HCT116 (cell line): ENCODE measurements at regions not wholly inside any gene's neighbourhood (a gene's known extent, or its start where the extent isn't known, plus 50 kb on each side); places are given as distances from the start of the nearest gene placed in this dataset.

Source experiments
- ATAC-seq: fragments of 200-7000 bp; cut with Tn5 transposase; 2 replicates; pipeline ENCODE4 v1.9.1; 2020; ENCODE audit warnings: mild to moderate bottlenecking, moderate library complexity
- BruUV-seq: library from RNA; stranded (reverse); fragments of 400-500 nt; replicated peaks from 2 replicates; lab custom pipeline; 2021; lab: Mats Ljungman, UMichigan
- CTCF ChIA-PET: fragments of 300-600 bp; sonication (Branson Sonifier 250); formaldehyde crosslinking; loops from one replicate; lab custom pipeline; 2021; ENCODE audit warnings: antibody characterized with exemption; lab: Charles Lee
- POLR2A ChIA-PET: fragments of 300-600, 350-600 bp; sonication (Branson Sonifier 250); formaldehyde crosslinking; loops from one replicate; lab custom pipeline; 2021; ENCODE audit warnings: antibody characterized with exemption; lab: Charles Lee
- RAD21 ChIA-PET, 2 experiments: fragments of 300-600 bp; sonication (Branson Sonifier 250); formaldehyde crosslinking; loops; one replicate each; lab custom pipeline; 2023; ENCODE audit warnings: low total read pairs in 2 of 2; ENCODE audit not compliant: uncharacterized antibody in 2 of 2, unreplicated experiment in 2 of 2, low non-redundant PET in 1 of 2; lab: Charles Lee
- DNase-seq: peaks from one replicate; pipeline ENCODE4 v3.0.0-alpha.2; 2010; ENCODE audit warnings: low read depth, low spot score
- H2AFZ ChIP-seq: fragments of 200-600 bp; shearing (Covaris generic), sonication (generic); 2 replicates; pipeline ENCODE4 v1.6.1; 2017; ENCODE audit warnings: low read depth, mixed run types, mixed read lengths, antibody characterized with exemption, low read length; ENCODE audit not compliant: poor library complexity, severe bottlenecking
- H3K27ac ChIP-seq: 2 replicates; pipeline ENCODE4 v1.5.1; 2012; ENCODE audit warnings: low read depth, low read length
- H3K27me3 ChIP-seq: fragments of 200-600 bp; sonication (generic); 2 replicates; pipeline ENCODE4 v1.6.1; 2016; ENCODE audit warnings: mixed run types, low read length, mixed read lengths; ENCODE audit not compliant: insufficient read depth
- H3K36me3 ChIP-seq, 2 experiments: fragments of 200-500 bp in 1 of 2; fragments of 200-600 bp in 1 of 2; sonication (Bioruptor generic) in 1 of 2; sonication (generic) in 1 of 2; 2 replicates each; pipeline versions ENCODE4 v1.5.1 to v1.6.1; 2014 to 2016; ENCODE audit warnings: low read length in 2 of 2, inconsistent platforms in 1 of 2, mixed read lengths in 1 of 2, mixed run types in 1 of 2; ENCODE audit not compliant: insufficient read depth in 2 of 2, control insufficient read depth in 1 of 2
- H3K4me1 ChIP-seq, 2 experiments: fragments of 200-600 bp in 1 of 2; sonication (generic) in 1 of 2; 2 replicates each; pipeline versions ENCODE4 v1.5.1 to v1.6.1; 2012 to 2017; ENCODE audit warnings: low read length in 2 of 2, inconsistent platforms in 1 of 2, mild to moderate bottlenecking in 1 of 2, mixed read lengths in 1 of 2, mixed run types in 1 of 2, moderate library complexity in 1 of 2; ENCODE audit not compliant: insufficient read depth in 2 of 2, control insufficient read depth in 1 of 2
- H3K4me2 ChIP-seq: fragments of 200-600 bp; sonication (generic); 2 replicates; pipeline ENCODE4 v1.6.1; 2017; ENCODE audit warnings: mixed run types, low read length, mixed read lengths
- H3K4me3 ChIP-seq, 2 experiments: fragments of 200-600 bp in 1 of 2; sonication (generic) in 1 of 2; replicated peaks in 1 of 2; 2 replicates each; pipeline ENCODE4 v1.5.1; 2011 to 2016; ENCODE audit warnings: low read length in 2 of 2, control low read depth in 1 of 2, low read depth in 1 of 2, mild to moderate bottlenecking in 1 of 2, mixed read lengths in 1 of 2, mixed run types in 1 of 2
- H3K79me2 ChIP-seq: fragments of 200-600 bp; sonication (generic); 2 replicates; pipeline ENCODE4 v1.6.1; 2017; ENCODE audit warnings: mild to moderate bottlenecking, mixed run types, low read length, moderate library complexity, mixed read lengths; ENCODE audit not compliant: insufficient read depth
- H3K9ac ChIP-seq: fragments of 200-600 bp; sonication (generic); 2 replicates; pipeline ENCODE4 v1.6.1; 2016; ENCODE audit warnings: low read length, mixed read lengths
- H3K9me2 ChIP-seq: fragments of 200-600 bp; sonication (generic), shearing (Covaris generic); 2 replicates; pipeline ENCODE4 v1.6.1; 2017; ENCODE audit warnings: mixed run types, mild to moderate bottlenecking, moderate library complexity; ENCODE audit not compliant: insufficient read depth
- H3K9me3 ChIP-seq, 2 experiments: fragments of 200-500 bp in 1 of 2; fragments of 200-600 bp in 1 of 2; sonication (Bioruptor generic) in 1 of 2; sonication (generic) in 1 of 2; 2 replicates each; pipeline ENCODE4 v1.6.1; 2014 to 2017; ENCODE audit warnings: low read length in 2 of 2, mixed read lengths in 2 of 2, inconsistent platforms in 1 of 2, low read depth in 1 of 2, mild to moderate bottlenecking in 1 of 2, mixed run types in 1 of 2, moderate library complexity in 1 of 2; ENCODE audit not compliant: control insufficient read depth in 1 of 2, insufficient read depth in 1 of 2
- H4K20me1 ChIP-seq: fragments of 200-600 bp; sonication (generic), shearing (Covaris generic); 2 replicates; pipeline ENCODE4 v1.6.1; 2017; ENCODE audit warnings: mixed run types, mild to moderate bottlenecking, moderate library complexity; ENCODE audit not compliant: insufficient read depth
- CBX3 ChIP-seq: IDR thresholded peaks from 2 replicates; pipeline ENCODE4 v1.6.1; 2012; ENCODE audit warnings: low read depth
- CTCF ChIP-seq, 3 experiments: fragments of 200-600 bp in 1 of 3; sonication (generic) in 1 of 3; IDR thresholded peaks in 2 of 3; conservative IDR thresholded peaks in 1 of 3; 2 replicates each; pipeline ENCODE4 v1.5.1; 2012 to 2017; ENCODE audit warnings: low read depth in 2 of 3, low read length in 2 of 3, antibody characterized with exemption in 1 of 3, borderline replicate concordance in 1 of 3, control low read depth in 1 of 3, mild to moderate bottlenecking in 1 of 3, mixed read lengths in 1 of 3, mixed run types in 1 of 3, moderate library complexity in 1 of 3; ENCODE audit not compliant: insufficient read depth in 1 of 3
- EGR1 ChIP-seq: IDR thresholded peaks from 2 replicates; pipeline ENCODE4 v1.6.1; 2012; ENCODE audit warnings: low read depth
- EZH2 ChIP-seq: fragments of 200-600 bp; sonication (generic); IDR thresholded peaks from 2 replicates; pipeline ENCODE4 v1.6.1; 2017; ENCODE audit warnings: antibody characterized with exemption, mixed run types
- FOSL1 ChIP-seq: IDR thresholded peaks from 2 replicates; pipeline ENCODE4 v1.6.1; 2012; ENCODE audit warnings: low read depth
- JUND ChIP-seq: IDR thresholded peaks from 2 replicates; pipeline ENCODE4 v1.6.1; 2012
- MAX ChIP-seq: IDR thresholded peaks from 2 replicates; pipeline ENCODE4 v1.6.1; 2012
- POLR2A ChIP-seq: IDR thresholded peaks from 2 replicates; pipeline ENCODE4 v1.7.0; 2011; ENCODE audit warnings: borderline replicate concordance; ENCODE audit not compliant: insufficient read depth, insufficient read length; ENCODE audit errors: extremely low read depth
- POLR2AphosphoS5 ChIP-seq: IDR thresholded peaks from 2 replicates; pipeline ENCODE4 v1.6.1; 2011; ENCODE audit warnings: mild to moderate bottlenecking, low read depth, low read length, moderate library complexity
- RAD21 ChIP-seq: IDR thresholded peaks from 2 replicates; pipeline ENCODE4 v1.6.1; 2012; ENCODE audit warnings: low read depth, mild to moderate bottlenecking
- SIN3A ChIP-seq: IDR thresholded peaks from 2 replicates; pipeline ENCODE4 v1.6.1; 2012; ENCODE audit warnings: low read depth
- SP1 ChIP-seq: IDR thresholded peaks from 2 replicates; pipeline ENCODE4 v1.6.1; 2012; ENCODE audit warnings: low read depth
- SRF ChIP-seq: IDR thresholded peaks from 2 replicates; pipeline ENCODE4 v1.6.1; 2012; ENCODE audit warnings: low read depth
- TCF7L2 ChIP-seq: IDR thresholded peaks from 2 replicates; pipeline ENCODE4 v1.7.0; 2011; ENCODE audit warnings: borderline replicate concordance, inconsistent platforms; ENCODE audit not compliant: insufficient read depth, insufficient read length; ENCODE audit errors: extremely low read depth
- YY1 ChIP-seq: IDR thresholded peaks from 2 replicates; pipeline ENCODE4 v1.6.1; 2011; ENCODE audit warnings: low read length, low read depth, moderate library complexity, mild to moderate bottlenecking; ENCODE audit not compliant: insufficient replicate concordance; ENCODE audit errors: extremely low read depth
- ZBTB33 ChIP-seq: IDR thresholded peaks from 2 replicates; pipeline ENCODE4 v1.6.1; 2011; ENCODE audit warnings: mild to moderate bottlenecking, low read length, moderate library complexity; ENCODE audit not compliant: insufficient replicate concordance; ENCODE audit errors: extremely low read depth
- ZFX ChIP-seq: fragments of 450-650 bp; IDR thresholded peaks from 2 replicates; pipeline ENCODE4 v1.6.1; 2017
- ZNF274 ChIP-seq: fragments of 200-500 bp; sonication (Bioruptor generic); IDR thresholded peaks from 2 replicates; pipeline ENCODE4 v1.6.1; 2014; ENCODE audit warnings: mild to moderate bottlenecking, low read depth, low read length, inconsistent platforms
- intact Hi-C: fragments of 100-400 bp; cut with micrococcal nuclease; formaldehyde crosslinking; loops from 2 replicates; pipeline ENCODE4 v1.10.0; 2022

- DNase-seq (no peak), ATAC-seq (no peak)
- ChIA-PET RAD21 (no interaction called here), CTCF (no interaction called here), POLR2A (no interaction called here)
- H3K9ac ChIP-seq, result no peak overlapping the region
- no peaks in the 10 kb centered on the region for H3K4me1 ChIP-seq
- no peaks in the 10 kb centered on the region for H3K27me3 ChIP-seq
- intact Hi-C loops, result no loop called here
- no peaks in the 10 kb centered on the region for H3K79me2 ChIP-seq
- no peaks in the 10 kb centered on the region for H4K20me1 ChIP-seq
- H3K27ac ChIP-seq, result no peak overlapping the region
- H3K9me3 ChIP-seq, result no peaks in the 10 kb centered on the region
- H2AFZ ChIP-seq, result no peak overlapping the region
- no peak overlapping the region for H3K4me3 ChIP-seq
- no peaks in the 10 kb centered on the region for H3K9me2 ChIP-seq
- BruUV-seq, result no TSS peak
- H3K4me2 ChIP-seq, result no peak overlapping the region
- H3K36me3 ChIP-seq, result no peaks in the 10 kb centered on the region
- TF ChIP-seq EGR1, result no peak
- TF ChIP-seq SIN3A, result no peak
- no peak for TF ChIP-seq TCF7L2
- no peak for TF ChIP-seq ZFX
- TF ChIP-seq, all 23 proteins: peak for 0
Measured at GRCh38 chr6:140644017-140644416, 1269.6 kb upstream of the CITED2 start.

GRCh38 chr6:140641412-140641811 lies 1267.0 kb upstream of the CITED2 start:
- Histone ChIP-seq H3K4me3 (no peak overlapping the region), H3K4me1 (no peaks in the 10 kb centered on the region), H3K4me2 (no peak overlapping the region), H3K9ac (no peak overlapping the region), H3K9me2 (no peaks in the 10 kb centered on the region), H3K27me3 (no peaks in the 10 kb centered on the region), H3K9me3 (no peaks in the 10 kb centered on the region), H4K20me1 (no peaks in the 10 kb centered on the region), H3K79me2 (no peaks in the 10 kb centered on the region), H2AFZ (no peak overlapping the region), H3K27ac (no peak overlapping the region), H3K36me3 (no peaks in the 10 kb centered on the region)
- no peak for DNase-seq
- no peak for ATAC-seq
- RAD21 ChIA-PET, result no interaction called here
- intact Hi-C loops, result no loop called here
- CTCF ChIA-PET, result no interaction called here
- TF ChIP-seq RAD21, result no peak
- TF ChIP-seq ZNF274, result no peak
- TF ChIP-seq POLR2AphosphoS5, result no peak
- TF ChIP-seq JUND, result no peak
- no peak for TF ChIP-seq SP1
- TF ChIP-seq ZBTB33, result no peak
- TF ChIP-seq POLR2A, result no peak
- TF ChIP-seq EGR1, result no peak
- TF ChIP-seq SRF, result no peak
- no peak for TF ChIP-seq TCF7L2
- no peak for TF ChIP-seq MAX
- TF ChIP-seq YY1, result no peak
- no peak for TF ChIP-seq FOSL1
- TF ChIP-seq EZH2, result no peak
- TF ChIP-seq CTCF (IDR thresholded peaks at IDR 0.05 in 2 of 3, conservative IDR thresholded peaks at IDR 0.05 in 1 of 3; ENCODE audit: borderline replicate concordance in 1 of 3, insufficient read depth in 1 of 3, low read depth in 2 of 3, low read length in 2 of 3), result no peak
- TF ChIP-seq CBX3, result no peak
- TF ChIP-seq ZFX, result no peak
- POLR2A ChIA-PET, result no interaction called here
- no TSS peak for BruUV-seq
